IPS DF 4.7 (cell line): ENCODE measurements at regions not wholly inside any gene's neighbourhood (a gene's known extent, or its start where the extent isn't known, plus 50 kb on each side); places are given as distances from the start of the nearest gene placed in this dataset.

ENCODE experiments used
- DNase-seq: peaks from one replicate; pipeline ENCODE4 v3.0.0-alpha.2; 2013; ENCODE audit warnings: low spot score; ENCODE audit errors: extremely low read depth

DNA sequence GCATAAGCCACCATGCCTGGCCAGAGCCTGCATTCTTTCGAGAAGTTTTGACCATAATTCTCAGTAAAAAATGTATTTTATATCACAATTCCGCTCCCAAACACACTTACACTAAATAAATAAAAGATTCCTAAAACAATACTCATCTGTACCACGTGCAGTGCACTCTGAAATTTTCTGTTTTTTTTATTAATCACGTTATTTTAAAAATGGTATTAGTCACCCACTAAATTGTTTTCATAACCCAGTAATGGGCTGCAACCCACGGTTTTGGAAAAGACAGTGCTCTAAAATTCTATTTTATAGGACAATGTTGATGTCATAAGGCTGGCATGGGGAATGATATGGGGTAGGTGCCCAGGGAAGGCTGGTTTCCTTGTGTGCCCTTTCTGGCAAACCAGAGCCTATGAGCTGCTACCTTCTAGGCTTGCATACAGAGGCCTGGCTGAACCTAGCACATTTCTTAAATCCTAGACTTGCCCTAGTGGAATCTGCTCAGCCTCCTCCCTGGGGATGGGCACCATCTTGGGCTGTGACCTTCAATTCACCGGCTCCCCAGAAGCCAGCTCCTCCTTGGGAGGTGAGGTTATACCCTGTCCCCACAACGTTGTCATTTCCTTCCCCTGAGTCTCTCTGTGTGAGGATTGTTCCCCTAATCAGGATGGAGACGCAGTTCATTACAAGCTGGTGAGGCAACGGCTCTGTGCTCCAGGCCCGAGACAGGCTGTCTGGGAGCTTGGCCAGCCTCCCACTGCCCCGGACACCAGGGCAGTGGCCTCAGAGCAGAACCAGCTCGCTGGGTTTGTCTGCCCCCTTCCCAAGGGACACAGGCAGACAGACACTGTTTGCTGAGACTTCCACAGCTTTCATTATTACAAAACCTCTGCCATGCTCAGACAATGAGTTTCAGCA lies 116.5 kb upstream of the NAV2 start:
- no peak for DNase-seq

DNA sequence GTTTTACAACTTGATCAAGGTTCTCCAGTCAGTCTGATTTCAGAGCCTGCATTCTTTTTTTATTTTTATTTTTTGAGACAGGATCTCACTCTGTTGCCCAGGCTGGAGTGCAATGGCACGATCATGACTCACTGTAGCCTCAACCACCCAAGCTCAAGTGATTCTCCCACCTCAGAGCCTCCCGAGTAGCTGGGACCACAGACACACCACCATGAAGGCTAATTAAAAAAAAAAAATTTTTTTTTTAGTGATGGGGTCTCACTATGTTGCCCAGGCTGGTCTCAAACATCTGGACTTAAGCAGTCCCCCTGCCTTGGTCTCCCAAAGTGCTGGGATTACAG lies 117.2 kb upstream of the NAV2 start:
- no peak for DNase-seq

DNA sequence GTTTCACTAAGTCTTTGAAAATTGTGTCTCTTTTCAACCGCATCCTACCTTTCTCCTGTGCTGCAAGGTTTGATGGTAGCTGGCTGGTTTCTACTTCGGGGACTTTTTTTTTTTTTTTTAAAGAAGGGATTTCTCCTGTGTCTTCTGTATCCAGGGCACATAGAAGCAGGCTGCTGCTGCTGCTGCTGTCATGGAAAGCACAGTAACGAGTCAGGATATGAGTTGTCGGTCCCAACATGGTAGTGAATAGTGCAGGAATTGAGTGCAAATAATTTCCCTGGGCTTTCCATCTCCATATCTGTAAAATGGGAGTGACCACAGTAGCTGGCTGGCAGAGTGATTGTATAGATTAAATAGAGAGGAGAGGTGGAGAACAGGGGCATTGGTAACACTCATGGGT lies 118.3 kb upstream of the NAV2 start:
- no peak for DNase-seq

DNA sequence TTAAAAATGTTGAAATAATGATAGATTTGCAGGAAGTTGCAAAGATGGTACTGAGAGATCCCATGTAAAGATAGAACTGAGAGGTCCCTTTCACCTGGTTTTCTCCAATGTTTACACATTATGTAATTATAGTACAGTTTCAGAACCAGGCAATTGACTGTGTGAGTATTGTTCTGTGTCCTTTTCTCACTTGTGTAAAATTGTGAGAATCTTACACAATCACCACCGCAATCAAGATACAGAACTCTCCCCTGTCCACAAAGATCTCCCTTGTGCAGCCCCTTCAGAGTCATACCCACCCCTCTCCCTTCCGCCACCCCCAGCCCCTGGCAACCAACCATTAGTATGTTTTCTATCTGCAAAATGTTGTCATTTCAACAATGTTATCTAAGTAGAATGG lies 119.8 kb upstream of the NAV2 start:
- no peak for DNase-seq

DNA sequence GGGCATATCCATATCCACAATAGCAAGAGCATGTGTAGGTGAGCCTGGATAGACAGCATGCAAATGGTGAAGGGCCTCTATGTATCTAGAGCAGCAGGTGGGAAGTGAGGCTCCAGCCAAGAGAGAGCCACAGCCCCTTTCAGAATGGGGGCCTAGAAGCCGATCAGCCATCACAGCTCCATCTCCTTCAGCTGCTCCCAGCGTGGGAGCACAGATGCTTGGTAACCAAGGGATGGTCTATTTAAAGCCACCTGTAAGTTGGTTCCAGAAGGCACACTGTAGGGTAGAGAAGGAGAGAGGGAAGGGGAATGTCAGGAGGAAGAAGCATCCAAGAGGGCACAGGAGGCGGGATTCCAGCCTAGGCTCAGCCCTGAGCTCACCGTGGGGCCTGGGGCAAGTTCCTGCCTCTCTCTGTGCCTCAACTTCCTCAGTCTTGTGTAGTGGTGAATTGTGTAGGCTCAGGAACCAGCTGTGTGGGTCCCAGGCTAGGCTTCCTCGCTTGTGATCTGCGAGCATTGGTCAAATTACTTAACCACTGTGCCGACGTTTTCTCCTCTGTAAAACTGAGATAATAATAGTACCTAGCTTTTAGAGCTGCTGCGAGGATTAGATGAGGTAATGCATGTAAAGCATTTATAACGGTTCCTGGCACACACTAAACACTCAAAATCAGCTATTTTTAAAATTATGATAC lies 122.9 kb upstream of the NAV2 start:
- DNase-seq: no peak

DNA sequence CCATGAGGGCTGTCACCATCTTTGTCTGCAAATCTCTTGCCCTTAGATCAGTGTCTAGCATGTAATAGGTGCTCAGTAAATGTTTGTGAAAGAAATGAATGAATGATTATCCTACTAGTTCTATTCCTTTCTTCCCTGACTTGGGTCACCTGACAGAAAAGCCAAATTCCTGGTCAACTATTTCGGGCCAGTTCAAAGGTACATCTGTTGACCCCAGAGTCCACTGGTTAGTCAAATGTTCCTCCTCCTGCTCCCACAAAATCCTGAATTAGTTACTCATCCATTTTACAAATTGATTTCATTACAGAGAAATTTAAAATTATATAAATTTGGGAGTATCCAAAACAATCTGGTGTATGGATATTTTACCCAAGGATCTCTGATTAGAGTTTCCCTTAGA lies 124.7 kb upstream of the NAV2 start:
- DNase-seq: no peak

DNA sequence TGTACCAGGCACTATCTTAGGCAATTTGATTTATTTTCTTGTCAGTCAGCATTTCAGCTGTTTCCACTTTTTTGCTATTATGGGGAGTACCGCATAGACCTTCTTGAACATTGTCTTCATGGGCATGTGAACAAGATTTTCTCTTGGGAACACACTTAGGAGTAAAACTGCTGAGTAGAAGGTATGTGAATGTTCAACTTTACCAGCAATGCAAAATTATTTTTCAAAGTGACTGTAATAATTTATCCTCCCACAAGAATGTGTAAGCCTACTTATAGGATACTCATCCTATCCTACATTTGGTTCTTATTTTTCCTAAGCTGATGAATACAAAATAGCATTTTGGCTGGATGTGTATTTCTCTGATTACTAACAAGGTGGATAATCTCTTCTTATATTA lies 132.0 kb upstream of the NAV2 start:
- DNase-seq: no peak

DNA sequence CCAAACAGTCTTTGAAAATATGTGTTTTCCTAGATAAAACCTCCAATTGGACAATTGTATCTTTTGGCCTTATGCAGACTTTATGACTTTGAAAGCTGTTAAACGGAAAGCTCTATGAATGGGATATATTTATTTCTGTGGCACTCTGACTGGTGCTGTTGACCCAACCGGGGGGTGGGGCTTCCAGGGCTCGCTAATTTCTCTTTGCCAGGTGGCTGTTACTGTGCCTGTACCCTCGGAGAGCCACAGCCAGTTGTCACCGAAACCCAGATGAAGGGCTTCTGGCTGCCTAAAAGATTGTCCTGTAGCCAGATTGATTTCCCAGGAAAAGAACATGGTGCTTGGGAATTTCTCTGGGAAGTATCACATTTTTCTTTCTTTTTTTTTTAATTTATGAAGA lies 132.7 kb upstream of the NAV2 start:
- no peak for DNase-seq

DNA sequence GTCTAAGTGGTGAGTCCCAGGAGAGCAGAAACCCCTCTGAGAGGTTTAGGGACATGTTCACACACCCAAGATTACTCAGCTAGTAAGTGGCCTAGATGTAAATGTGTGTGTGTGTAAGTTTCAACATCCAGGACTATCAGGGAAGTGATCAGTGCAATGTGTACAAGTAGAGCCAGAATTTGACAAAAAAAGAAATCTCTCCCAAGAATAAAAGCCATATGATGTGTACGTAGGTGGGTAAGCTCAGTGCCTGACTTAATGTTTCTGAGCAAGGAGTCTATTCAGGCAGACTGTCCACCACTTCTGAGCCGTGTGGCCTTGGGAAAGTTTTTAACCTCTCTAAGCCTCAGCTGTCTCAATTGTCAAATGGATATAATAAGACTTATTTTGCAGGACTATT lies 133.8 kb upstream of the NAV2 start:
- no peak for DNase-seq

DNA sequence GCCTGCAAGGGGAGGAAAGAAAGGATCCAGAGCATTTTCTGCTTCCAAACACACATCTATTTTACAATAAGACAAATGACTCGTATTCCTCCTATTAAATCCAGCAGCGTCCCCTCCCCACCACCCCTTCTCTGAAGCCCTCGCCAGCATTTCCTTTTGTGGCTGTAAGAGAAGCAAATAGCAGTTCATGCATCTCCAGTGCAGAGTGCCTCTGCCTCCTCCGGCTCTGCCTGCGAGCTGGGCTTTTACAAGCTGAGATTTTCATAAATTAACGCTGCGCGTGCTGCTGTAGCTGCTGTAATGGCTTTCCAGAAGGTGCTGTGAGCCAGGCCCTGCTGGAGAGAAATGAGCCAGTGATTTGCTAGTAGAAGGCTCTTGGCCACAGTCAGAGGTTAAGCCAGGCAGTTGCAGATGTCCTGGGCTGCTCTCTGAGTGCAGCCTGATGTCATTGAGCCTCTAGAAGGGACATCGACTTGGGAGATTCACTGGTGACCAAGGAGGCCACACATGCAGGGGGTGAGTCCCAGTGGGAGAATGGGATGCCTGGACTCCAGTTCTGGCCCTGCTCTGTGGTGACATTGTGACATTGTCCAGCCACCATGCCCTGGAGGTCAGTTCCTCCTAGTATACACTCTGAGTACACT lies 134.5 kb upstream of the NAV2 start:
- DNase-seq: no peak

DNA sequence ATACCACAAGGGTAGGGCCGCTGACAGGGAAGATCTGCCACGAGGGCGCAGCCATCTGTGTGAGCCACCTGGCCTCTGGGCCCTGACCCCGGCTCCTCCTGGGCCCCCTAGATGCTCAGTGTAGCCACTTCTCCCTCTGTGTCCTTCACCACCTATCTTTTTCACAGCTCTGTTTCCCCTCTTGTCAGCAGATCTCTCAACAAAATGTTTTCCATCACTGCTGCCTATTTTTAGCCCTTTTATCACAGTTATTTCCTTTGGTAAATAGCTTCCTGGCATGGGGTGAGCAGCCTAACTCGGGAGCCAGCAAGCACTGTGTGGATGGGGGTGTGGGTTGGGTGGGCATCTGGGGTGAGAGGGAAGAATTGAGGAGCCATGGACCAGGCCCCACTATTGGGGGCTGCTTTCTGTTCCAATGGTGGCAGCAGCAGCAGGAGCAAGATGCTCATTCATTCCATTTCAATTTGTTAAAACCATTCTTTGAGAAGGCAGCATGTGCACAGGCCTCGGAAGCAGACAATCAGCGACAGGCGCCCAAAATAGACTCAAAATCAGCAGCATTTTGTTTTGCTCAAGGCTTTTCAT lies 135.2 kb upstream of the NAV2 start:
- no peak for DNase-seq

DNA sequence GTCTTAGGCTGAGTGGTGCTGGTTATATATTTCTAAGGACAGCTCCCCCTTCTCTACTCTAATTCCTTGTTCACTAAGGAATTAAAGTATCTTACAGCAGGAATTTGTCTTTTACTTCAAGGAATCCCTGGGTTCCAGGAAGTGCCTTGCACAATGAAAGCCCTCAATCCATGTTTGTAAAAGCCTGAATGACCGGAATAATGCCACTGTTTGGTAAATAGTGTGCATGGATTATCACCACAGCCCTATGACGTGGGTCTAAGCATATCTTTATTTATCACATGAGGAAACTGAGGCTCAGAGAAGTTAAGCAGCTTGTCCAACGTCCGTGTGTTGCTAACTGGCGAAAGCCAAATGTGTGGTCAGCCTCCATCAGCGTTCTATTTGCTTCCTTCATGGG lies 135.7 kb upstream of the NAV2 start:
- DNase-seq: no peak

DNA sequence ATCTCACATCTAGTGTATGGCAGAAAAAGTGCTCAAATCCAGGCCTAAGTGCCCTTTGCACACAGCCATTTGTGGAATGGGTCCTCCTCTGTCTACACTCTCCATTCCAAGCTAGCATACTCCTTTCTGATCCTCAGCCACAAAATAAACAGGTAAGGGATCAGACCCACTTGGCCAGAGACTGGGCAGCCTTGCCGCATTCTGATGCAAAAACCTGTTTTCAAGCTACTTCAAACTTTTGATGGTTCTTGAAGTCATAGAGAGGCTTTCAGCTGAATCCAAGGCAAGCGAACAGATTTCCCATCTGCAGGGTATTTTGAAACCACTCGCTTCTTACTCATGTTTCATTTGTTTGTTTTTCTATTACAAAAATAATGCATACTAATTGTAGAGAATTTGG lies 136.6 kb upstream of the NAV2 start:
- no peak for DNase-seq

DNA sequence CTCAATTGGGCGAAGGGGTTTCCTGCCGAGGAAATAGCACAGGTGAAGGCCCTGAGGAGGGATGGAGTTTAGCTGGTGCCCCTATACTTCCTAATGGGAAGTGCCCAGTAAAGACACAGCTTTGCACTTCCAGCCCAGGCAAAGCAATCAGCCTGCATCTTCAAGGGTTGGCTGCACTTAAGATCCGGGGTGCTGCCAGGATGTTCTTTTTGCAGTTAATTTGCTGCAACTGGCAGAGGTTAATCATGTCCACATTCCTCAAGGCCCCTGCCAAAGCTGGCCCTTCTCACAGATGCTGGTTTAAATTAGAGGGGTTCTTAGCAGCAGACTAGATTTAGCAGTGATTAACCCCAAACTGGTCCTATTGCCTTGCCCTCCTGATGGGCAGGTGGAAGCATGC lies 137.7 kb upstream of the NAV2 start:
- DNase-seq: no peak

DNA sequence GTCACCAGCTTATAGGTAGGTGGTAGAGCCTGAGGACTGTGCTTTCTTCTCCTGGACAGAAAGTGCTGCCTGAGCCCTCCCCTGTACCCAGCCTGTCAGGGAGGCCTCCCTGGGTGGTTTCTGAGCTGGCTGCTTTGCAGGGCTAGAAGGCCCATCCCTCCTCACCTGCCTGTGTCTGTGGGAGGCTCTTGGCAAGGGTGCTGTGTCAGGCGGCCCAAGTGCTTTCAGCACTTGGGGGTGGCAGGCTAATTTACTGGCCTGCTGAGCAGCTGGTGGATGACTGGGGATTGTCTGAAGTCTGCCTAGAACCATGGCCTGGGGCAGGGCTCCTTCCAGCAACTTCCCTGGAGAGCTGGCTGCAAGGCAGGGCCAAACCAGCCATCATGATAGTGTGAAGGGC lies 139.0 kb upstream of the NAV2 start:
- DNase-seq: no peak

DNA sequence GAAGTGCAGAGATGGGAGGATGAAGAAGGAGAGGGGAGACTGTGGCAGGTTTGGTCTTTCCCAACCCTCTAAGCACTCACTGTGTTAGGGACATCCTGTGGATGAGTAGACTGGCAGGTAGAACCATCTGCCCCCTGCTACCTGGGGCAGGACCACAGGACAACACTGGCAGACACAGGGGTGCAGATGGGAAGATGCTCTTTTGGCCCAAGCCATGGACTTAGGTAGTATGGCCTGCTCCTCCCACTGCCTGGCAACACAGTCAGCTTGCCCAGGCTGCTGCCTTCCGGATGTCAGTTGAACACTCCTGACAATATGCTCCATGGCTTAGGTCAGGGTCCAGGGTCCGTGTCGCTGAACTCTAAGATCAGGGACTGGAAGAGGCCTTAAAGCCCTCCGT lies 140.7 kb upstream of the NAV2 start:
- no peak for DNase-seq

DNA sequence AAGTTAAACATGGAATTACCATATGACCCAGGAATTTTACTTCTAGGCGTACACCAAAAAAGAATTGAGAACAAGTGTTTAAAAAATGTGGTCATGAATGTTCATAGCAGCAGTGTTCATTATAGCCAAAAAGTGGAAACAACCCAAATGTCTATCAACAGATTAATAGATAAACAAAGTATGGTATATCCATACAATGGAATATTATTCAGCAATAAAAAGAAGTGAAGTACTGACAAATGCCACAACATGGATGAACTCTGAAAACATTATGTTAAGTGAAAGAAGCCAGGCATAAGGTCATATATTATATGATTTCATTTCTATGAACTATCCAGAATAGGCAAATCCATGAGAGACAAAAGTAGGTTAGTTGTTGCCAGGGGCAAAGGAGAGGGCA lies 141.7 kb upstream of the NAV2 start:
- no peak for DNase-seq

DNA sequence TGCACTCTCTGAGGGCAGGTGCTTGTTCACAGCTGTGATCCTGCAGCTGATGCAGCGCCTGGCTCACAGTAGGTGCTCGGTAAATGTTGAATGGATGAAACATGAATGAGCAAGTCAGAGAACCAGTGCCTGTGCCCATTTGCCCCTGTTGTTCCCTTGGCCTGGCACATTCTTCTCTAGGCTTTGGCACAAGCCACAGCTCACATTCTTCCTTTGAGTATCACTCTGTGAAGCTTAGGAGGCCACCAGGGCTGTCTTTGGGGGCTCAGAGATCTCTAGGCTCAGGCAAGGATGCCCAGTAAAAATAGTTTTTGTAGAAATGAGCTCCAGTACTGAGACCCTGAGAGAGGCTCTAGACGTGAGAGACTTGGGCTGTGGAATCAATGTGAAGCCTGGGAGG lies 144.6 kb upstream of the NAV2 start:
- no peak for DNase-seq

DNA sequence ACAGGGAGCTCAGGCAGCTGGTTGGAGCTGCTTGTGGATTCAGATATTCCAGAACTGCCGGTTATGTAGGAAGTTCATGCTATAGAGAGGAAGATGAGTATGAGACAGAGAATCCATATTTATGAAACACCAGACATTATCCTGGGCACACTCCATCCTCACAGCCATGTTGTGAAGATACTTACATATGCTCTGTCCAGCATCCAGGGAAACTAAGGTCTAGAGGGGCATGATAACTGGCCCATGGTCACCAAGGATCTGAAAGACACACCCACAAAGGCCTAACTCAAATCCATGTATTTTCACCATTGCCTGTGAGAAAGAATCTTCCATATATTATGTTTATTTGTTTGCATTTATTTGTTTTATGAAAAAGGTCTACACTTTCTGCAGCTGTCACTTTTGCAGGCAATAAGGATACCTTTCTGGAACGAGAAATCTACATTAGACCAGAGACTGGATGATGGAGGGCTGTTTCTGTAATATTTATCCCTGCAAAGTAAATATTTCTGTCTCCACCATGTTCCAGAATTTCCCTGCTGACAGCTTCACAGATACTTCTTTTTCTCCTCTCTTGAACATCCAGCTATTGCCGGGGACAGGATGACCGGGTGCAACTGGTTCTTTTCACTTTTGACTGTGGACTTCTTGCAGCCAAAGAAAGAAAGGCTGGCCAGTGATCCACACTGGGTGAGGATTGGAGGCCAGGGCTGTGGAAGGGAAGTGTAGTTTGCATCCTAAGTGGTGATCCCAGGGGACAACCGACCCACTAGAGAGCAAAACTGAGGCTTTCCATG lies 145.9 kb upstream of the NAV2 start:
- DNase-seq: no peak

DNA sequence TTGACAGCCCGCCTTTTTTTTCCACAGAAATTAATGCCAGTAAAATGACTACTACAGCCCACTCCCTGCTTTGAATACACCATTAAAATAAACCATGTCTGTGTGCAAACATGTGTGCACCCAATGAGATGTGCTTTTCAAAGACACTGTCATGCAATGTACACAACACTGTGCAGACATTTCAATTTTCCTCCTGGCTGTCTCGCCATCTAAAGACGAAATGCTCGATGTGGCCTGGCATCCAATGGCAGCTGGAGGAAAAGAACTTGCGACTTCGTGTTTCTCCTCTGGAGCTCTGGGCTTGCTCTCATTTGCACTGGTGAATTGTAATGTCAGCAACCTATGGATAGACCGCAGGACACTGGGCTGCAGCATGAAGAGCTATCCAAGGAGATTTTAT lies 147.0 kb upstream of the NAV2 start:
- DNase-seq: no peak

DNA sequence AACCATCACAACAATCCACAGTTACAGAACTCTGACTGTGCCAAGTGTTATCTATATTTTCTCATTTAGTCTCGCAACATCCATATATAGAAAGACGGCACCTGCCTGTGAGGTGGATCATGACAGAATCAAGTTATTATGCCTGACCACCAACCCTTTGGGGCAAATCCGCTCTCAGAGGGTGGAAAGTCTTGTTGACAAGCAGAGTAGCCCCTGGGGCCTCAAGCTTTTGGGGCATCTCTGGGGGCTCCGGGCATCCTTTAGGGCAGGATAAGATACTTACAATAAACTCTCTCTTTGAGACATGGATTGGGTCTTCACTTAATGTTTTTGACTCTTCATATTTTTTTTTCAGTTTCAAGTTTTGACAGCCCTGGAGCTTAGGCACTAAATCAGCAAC lies 150.5 kb upstream of the NAV2 start:
- DNase-seq: no peak

DNA sequence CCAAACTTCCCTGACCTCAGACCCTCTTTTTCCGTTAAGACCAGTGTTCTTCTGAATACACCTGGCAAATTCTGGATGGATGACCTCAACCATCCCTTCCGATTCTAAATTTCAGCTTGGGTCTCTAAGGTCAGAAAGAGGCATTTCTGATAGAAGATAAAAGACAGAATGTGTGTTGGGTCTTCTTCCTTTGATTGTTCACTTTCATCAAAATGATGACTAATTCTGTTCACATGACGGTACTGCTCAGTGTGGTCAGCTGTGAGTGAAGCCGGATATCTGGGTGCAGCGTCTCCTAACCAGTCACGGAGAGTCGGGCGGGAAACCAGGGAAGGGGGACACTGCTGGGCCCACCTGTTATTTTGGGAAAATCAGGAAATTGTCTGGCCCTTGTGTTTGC lies 151.6 kb upstream of the NAV2 start:
- DNase-seq: no peak
